HL-60 (cell line): ENCODE measurements at regions not wholly inside any gene's neighbourhood (a gene's known extent, or its start where the extent isn't known, plus 50 kb on each side); places are given as distances from the start of the nearest gene placed in this dataset.

Experiments
- CTCF ChIP-seq: IDR thresholded peaks from one replicate; pipeline ENCODE4 v1.5.1; 2011; ENCODE audit warnings: low read length, control low read depth, inconsistent platforms; ENCODE audit not compliant: insufficient read depth
- POLR2AphosphoS5 ChIP-seq: IDR thresholded peaks from 2 replicates; pipeline ENCODE4 v1.6.1; 2012; ENCODE audit warnings: low read depth
- TF ChIP-seq, protein P1 (sequence below): IDR thresholded peaks from 2 replicates; pipeline ENCODE4 v1.6.1; 2012; ENCODE audit warnings: low read depth; ENCODE audit not compliant: insufficient replicate concordance

GRCh38 chr7:41787651-41788350 lies 84.9 kb upstream of the INHBA start:
- TF ChIP-seq CTCF (no peak), POLR2AphosphoS5 (no peak)
- TF ChIP-seq, protein P1, sequence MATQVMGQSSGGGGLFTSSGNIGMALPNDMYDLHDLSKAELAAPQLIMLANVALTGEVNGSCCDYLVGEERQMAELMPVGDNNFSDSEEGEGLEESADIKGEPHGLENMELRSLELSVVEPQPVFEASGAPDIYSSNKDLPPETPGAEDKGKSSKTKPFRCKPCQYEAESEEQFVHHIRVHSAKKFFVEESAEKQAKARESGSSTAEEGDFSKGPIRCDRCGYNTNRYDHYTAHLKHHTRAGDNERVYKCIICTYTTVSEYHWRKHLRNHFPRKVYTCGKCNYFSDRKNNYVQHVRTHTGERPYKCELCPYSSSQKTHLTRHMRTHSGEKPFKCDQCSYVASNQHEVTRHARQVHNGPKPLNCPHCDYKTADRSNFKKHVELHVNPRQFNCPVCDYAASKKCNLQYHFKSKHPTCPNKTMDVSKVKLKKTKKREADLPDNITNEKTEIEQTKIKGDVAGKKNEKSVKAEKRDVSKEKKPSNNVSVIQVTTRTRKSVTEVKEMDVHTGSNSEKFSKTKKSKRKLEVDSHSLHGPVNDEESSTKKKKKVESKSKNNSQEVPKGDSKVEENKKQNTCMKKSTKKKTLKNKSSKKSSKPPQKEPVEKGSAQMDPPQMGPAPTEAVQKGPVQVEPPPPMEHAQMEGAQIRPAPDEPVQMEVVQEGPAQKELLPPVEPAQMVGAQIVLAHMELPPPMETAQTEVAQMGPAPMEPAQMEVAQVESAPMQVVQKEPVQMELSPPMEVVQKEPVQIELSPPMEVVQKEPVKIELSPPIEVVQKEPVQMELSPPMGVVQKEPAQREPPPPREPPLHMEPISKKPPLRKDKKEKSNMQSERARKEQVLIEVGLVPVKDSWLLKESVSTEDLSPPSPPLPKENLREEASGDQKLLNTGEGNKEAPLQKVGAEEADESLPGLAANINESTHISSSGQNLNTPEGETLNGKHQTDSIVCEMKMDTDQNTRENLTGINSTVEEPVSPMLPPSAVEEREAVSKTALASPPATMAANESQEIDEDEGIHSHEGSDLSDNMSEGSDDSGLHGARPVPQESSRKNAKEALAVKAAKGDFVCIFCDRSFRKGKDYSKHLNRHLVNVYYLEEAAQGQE, result no peak
